NCI-H1436 (cell line): ENCODE measurements at regions not wholly inside any gene's neighbourhood (a gene's known extent, or its start where the extent isn't known, plus 50 kb on each side); places are given as distances from the start of the nearest gene placed in this dataset.

Experiments
- DNase-seq: peaks from one replicate; lab custom pipeline; 2025; lab: John Stamatoyannopoulos, UW

- DNase-seq: no peak
Observed at GRCh38 chr3:25097023-25097422, 331.0 kb upstream of the RARB start.

GRCh38 chr3:25099666-25100065 is 328.4 kb upstream of the RARB start:
- DNase-seq: no peak

- DNase-seq: no peak
Observed at GRCh38 chr3:25103391-25103790, 324.7 kb upstream of the RARB start.

- no peak for DNase-seq
Observed at GRCh38 chr3:25107918-25108617, 320.0 kb upstream of the RARB start.

- DNase-seq: no peak
Observed at GRCh38 chr3:25110642-25111041, 317.4 kb upstream of the RARB start.

GRCh38 chr3:25113891-25114290 is 314.2 kb upstream of the RARB start:
- no peak for DNase-seq

- DNase-seq: no peak
Observed at GRCh38 chr3:25114532-25114931, 313.5 kb upstream of the RARB start.

GRCh38 chr3:25117005-25117593 is 311.0 kb upstream of the RARB start:
- no peak for DNase-seq

- no peak for DNase-seq
Observed at GRCh38 chr3:25119682-25120081, 308.4 kb upstream of the RARB start.

- no peak for DNase-seq
Observed at GRCh38 chr3:25120665-25121064, 307.4 kb upstream of the RARB start.

- no peak for DNase-seq
Observed at GRCh38 chr3:25125201-25125600, 302.9 kb upstream of the RARB start.

GRCh38 chr3:25128735-25129134 is 299.3 kb upstream of the RARB start:
- no peak for DNase-seq

GRCh38 chr3:25130724-25131520 is 297.1 kb upstream of the RARB start:
- DNase-seq: no peak

GRCh38 chr3:25133588-25133987 is 294.5 kb upstream of the RARB start:
- DNase-seq: no peak

GRCh38 chr3:25137606-25138005 is 290.5 kb upstream of the RARB start:
- no peak for DNase-seq

- no peak for DNase-seq
Observed at GRCh38 chr3:25139267-25139666, 288.8 kb upstream of the RARB start.

- DNase-seq: no peak
Observed at GRCh38 chr3:25142609-25143355, 285.3 kb upstream of the RARB start.

GRCh38 chr3:25143356-25144025 is 284.6 kb upstream of the RARB start:
- DNase-seq: no peak

- DNase-seq: no peak
Observed at GRCh38 chr3:25144430-25144829, 283.6 kb upstream of the RARB start.

GRCh38 chr3:25145176-25145575 is 282.9 kb upstream of the RARB start:
- no peak for DNase-seq

GRCh38 chr3:25150199-25150598 is 277.9 kb upstream of the RARB start:
- DNase-seq: no peak
